Fibroblast of mammary gland (primary cell): ENCODE measurements at regions not wholly inside any gene's neighbourhood (a gene's known extent, or its start where the extent isn't known, plus 50 kb on each side); places are given as distances from the start of the nearest gene placed in this dataset.

Experiments used
- DNase-seq: peaks from one replicate; pipeline ENCODE4 v3.0.0-alpha.2; 2010; ENCODE audit warnings: low read depth
- H3K4me3 ChIP-seq: 2 replicates; pipeline ENCODE4 v1.5.1; 2011; ENCODE audit warnings: low read depth, mild to moderate bottlenecking, low read length, moderate library complexity; ENCODE audit not compliant: control insufficient read depth
- TF ChIP-seq, protein P1 (sequence below): conservative IDR thresholded peaks from 2 replicates; pipeline ENCODE4 v1.5.1; 2011; ENCODE audit warnings: low read depth, low read length, inconsistent platforms; ENCODE audit not compliant: control insufficient read depth, insufficient read depth

DNA sequence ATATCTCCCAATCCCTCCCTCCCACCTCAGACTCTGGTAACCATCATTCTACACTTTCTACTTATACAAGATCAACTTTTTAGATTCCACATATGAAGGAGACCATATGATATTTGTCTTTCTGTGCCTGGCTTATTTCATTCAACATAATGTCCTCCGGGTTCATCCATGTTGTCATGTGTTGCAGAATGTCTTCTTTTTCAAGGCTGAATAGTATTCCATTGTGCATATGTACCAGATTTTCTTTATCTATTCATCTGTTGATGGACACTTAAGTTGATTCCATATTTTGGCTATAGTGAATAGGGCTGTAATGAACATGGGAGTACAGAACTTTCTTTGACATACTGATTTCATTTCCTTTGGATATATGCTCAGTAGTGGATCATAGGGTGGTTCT lies 78.9 kb upstream of the MAP1B start:
- no peak overlapping the region for H3K4me3 ChIP-seq
- no peak for DNase-seq
- TF ChIP-seq, protein P1, sequence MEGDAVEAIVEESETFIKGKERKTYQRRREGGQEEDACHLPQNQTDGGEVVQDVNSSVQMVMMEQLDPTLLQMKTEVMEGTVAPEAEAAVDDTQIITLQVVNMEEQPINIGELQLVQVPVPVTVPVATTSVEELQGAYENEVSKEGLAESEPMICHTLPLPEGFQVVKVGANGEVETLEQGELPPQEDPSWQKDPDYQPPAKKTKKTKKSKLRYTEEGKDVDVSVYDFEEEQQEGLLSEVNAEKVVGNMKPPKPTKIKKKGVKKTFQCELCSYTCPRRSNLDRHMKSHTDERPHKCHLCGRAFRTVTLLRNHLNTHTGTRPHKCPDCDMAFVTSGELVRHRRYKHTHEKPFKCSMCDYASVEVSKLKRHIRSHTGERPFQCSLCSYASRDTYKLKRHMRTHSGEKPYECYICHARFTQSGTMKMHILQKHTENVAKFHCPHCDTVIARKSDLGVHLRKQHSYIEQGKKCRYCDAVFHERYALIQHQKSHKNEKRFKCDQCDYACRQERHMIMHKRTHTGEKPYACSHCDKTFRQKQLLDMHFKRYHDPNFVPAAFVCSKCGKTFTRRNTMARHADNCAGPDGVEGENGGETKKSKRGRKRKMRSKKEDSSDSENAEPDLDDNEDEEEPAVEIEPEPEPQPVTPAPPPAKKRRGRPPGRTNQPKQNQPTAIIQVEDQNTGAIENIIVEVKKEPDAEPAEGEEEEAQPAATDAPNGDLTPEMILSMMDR = no peak

DNA sequence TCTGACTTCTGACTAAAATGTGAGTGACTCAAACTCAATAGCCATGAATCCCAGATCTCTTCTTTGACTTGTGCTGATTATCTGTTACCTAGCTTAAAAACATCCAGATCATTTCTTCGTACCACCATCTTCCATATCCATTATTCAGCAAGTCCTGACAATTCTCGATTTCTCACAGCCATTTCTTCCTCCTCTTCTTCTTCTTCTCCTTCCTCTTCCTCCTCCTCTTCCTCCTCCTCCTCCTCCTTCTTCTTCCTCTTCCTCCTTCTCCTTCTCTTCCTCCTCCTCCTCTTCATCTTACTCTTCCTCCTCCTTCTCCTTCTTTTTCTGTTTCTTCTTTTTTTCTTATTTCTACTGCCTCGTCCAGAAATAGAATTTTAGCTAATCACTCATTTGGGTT lies 77.0 kb upstream of the MAP1B start:
- TF ChIP-seq, protein P1 = no peak
- no peak overlapping the region for H3K4me3 ChIP-seq
- no peak for DNase-seq

DNA sequence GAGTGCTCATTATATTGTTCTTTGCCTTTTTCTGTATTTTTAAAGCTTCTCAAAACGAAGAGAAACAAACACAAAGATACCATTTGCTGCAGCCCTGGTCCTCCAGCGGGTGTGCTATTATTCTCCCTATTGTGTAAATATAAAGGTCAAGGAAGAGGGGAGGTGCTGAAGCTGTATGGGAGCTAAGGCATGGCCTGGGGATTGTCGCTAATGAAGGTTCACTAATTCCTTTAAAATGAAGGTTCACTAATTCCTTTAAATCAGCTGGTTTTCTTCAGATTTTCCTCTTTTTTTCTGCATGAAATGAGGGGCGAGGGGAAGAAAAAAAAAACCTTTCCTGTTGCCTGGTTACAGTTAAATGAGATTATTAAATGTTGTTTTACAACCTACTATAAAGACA lies 74.5 kb upstream of the MAP1B start:
- TF ChIP-seq, protein P1 = no peak
- no peak overlapping the region for H3K4me3 ChIP-seq
- DNase-seq = no peak

DNA sequence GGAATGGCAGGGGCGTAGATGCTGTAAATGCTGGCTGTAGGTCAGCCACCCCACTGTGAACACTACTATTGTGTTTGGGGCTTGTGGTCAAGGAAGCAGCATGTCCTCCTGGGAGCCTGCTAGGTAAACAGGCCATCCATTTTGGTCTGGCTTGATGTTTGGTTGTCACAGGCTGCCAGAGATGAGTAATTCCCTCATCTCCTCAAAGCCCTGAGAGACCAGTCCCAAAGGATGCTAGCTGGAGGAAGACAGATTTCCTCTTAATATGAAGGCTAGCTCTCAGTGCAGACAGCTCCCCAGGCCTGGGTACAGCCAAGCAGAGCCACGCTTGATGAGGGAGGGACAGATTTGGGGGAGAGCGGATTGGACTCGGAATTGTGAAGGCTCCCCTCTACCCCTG lies 72.5 kb upstream of the MAP1B start:
- no peak for DNase-seq
- H3K4me3 ChIP-seq = no peak overlapping the region
- TF ChIP-seq, protein P1 = no peak

DNA sequence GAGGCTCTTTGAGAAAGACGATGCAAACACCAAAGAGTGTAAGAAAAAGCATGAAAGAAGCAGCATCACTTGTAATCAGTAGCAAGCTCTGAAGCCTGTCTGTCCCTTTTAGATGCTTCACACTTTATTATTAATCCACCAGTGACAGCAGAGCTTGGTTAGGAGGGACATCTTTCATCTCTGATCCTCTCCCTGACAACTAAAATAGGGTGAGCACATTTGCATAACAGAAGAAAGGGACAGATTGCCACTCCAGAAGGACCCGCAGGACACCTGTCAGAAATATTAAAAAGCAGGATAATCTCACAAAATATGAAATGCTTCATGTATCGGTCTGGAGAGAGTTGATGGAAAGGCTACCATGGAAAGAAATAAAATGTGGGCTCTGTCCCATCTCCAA lies 71.4 kb upstream of the MAP1B start:
- H3K4me3 ChIP-seq = no peak overlapping the region
- TF ChIP-seq, protein P1 = no peak
- no peak for DNase-seq

DNA sequence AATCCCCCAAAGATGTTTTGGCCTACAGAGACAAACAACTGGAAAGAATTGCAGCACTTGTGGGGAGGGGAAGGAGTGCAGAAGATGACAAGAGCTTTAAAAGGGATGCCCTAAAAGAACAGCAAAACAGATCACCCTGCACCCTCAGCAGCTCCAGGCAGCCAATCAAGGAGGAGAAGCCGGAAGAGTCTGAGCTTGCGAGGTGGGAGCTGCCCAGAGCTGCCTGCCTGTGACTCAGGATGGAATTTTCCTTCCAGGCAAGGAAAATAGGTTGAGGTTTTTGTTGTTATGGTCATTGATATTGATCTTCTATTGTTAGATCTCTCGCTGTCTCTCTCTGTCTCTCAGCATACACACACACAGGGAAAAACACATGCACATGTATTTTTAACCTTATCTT lies 70.3 kb upstream of the MAP1B start:
- H3K4me3 ChIP-seq = no peak overlapping the region
- TF ChIP-seq, protein P1 = no peak
- DNase-seq = no peak

DNA sequence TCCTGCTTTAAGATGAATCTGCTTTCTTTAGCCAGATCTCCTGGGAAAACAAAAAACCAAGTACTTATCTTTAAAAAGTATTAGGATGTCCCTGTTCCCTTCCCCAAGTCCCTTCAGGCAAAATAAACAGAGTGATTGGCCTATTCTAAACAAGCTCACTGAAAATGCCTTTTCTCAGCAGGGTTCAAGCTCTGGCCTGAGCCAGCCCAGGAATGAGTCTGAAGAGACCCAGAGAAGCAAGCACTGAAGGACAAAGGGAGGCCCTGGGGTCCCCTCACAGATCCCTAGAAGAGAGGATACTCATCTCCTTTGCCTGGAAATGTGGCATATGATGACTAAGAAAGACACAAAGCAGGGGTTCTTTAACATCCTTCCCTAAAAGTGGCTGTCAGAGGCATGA lies 66.8 kb upstream of the MAP1B start:
- DNase-seq = no peak
- TF ChIP-seq, protein P1 = no peak

More for the DNA sequence above, 66.8 kb upstream of the MAP1B start:
- no peak overlapping the region for H3K4me3 ChIP-seq
